GM12801 (cell line): ENCODE measurements at regions not wholly inside any gene's neighbourhood (a gene's known extent, or its start where the extent isn't known, plus 50 kb on each side); places are given as distances from the start of the nearest gene placed in this dataset.

ENCODE experiments used
- TF ChIP-seq, protein P1 (sequence below): IDR thresholded peaks from one replicate; pipeline ENCODE4 v1.5.1; 2011; ENCODE audit warnings: control low read depth; ENCODE audit not compliant: insufficient read length; ENCODE audit errors: extremely low read depth

DNA sequence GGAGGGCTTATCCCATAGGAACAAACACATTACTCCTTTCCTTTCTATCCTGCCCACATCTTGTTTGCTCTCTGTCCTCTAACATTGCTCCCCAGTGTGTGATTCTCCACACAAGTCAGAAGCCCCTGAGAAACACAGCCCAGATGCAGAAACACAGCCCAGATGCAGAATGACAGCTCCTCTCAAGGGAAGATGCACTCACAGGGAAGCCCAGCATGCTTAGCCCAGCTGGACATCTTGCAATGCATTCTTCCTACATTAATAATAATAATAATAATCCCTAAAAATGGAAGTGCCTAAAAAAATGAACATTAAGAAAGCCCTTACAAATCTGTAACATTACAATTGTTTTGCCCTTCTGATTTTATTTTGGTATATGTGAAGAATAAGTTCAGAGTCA is 172.1 kb downstream of the CBLN2 start:
- TF ChIP-seq, protein P1, sequence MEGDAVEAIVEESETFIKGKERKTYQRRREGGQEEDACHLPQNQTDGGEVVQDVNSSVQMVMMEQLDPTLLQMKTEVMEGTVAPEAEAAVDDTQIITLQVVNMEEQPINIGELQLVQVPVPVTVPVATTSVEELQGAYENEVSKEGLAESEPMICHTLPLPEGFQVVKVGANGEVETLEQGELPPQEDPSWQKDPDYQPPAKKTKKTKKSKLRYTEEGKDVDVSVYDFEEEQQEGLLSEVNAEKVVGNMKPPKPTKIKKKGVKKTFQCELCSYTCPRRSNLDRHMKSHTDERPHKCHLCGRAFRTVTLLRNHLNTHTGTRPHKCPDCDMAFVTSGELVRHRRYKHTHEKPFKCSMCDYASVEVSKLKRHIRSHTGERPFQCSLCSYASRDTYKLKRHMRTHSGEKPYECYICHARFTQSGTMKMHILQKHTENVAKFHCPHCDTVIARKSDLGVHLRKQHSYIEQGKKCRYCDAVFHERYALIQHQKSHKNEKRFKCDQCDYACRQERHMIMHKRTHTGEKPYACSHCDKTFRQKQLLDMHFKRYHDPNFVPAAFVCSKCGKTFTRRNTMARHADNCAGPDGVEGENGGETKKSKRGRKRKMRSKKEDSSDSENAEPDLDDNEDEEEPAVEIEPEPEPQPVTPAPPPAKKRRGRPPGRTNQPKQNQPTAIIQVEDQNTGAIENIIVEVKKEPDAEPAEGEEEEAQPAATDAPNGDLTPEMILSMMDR = no peak

DNA sequence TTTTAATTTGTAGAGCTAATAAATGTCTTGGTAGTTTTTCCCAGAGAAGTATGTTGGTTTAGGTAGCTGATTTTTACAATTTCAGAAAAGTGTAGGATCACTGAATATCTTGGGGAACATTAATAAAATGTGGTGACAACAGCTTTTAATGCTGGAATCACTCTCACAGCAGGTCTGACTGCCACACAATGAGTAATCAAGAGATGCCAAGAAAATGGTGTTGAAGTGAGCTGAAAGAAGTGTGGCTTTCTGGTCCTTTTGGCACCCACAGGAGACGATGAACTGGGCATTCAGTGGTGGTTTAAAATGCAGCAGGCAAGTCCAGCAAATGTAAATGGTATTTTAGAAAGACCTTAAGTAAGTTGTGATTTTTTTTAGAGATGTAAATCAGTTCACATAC is 175.8 kb downstream of the CBLN2 start:
- TF ChIP-seq, protein P1 = no peak

DNA sequence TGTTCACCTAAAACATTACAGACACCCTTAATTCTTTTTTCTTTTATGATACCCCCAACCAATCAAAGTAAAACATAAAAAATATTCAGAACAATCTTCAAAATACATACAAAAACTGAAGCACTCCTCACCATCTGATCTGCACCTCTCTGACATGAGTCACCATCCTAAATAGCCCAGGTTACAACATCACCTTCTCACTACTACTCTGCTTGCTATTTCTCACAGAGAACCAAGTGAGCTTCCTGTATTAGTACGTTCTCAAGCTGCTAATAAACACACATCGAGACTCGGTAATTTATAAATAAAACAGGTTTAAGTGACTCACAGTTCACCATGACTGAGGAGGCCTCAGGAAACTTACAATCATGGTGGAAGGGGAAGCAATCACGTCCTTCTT is 183.5 kb downstream of the CBLN2 start:
- TF ChIP-seq, protein P1 = no peak

DNA sequence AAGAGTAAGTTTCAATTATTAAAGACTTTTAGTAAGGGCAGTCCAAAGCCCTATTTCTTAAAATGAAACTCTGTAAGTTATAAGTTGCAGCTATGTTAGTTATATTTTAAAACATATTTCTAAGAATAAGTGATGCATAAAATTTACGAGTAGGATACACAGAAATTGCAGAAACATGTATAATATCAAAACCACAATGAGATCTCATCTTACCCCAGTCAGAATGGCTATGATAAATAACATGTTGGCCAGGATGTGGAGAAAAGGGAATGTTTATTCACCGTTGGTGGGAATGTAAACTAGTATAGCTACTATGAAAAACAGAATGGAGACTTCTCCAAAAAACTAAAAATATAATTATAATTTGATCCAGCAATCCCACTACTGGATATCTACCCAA is 201.2 kb downstream of the CBLN2 start:
- TF ChIP-seq, protein P1 = no peak

DNA sequence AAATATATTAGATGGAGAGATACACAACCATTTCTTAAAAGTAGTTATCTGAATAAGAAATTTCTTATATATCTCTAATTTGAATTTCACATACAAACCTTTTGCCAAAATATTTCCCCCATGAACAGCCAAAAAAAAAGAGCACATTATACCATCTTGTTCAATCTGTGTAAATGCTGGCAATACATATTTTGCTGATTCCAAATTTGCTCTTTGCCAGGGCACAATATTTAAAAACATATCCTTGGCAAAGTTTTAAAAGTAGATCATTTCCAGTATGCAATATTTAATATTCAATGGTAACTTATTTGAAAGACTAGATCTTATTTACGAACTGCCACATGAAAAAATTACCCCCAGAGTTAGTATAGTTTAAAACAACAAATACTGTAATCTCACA is 204.2 kb downstream of the CBLN2 start:
- TF ChIP-seq, protein P1 = no peak

DNA sequence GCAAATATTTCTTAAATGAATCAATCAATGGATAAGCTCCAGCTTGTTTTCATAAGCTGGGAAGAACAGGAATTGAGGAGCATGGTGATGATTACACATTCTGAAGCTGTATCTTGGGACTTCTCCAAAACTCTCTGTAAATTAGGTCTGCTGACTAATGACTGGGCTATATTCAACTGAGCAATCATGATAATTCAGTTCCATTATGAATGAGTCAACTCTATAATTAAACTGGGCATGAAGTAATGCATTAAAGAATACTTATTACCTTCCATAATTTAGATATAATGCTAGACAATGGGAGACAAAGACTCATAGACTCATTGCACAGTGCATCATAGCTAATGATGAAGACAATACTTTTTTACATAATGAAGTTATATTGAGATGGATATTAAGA is 207.4 kb downstream of the CBLN2 start:
- TF ChIP-seq, protein P1 = no peak

DNA sequence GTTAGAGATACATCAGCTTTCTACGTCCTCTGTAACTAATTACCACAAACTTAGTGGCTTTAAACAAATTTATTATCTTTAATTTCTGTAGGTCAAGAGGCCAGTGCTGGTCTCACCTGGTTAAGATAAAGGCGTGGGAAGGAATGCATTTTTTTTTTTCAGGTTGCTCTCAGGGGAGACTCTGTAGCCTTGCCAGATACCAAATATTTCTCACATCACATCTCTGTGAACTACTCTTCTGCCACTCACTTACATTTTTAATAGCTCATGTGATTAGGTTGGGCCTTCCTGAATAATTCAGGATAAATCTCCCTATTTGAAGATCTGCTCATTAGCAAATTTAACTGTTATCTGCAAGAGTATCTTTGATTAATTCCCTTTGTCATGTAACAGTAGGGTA is 214.6 kb downstream of the CBLN2 start:
- TF ChIP-seq, protein P1 = no peak

DNA sequence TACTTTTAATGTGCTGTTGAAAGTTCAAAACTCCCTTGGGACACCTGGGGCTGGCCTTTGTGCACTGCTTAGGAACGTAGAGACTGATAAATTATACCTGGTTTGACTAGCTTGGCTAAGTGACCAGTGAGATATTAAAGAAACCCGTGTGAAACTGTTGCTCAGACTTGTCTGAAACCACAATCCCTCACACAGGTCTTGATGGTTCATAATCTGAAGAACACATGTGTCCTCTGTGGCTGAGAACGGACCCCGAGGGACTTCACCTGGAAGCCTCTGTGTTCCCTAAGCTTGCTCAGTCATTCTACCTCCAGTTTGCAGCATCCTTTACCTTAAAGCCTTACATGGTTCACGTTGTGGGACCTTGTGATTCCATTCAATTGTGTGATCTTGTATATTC is 218.8 kb downstream of the CBLN2 start:
- TF ChIP-seq, protein P1 = no peak
